Activated T-helper 2 cell treated with anti-CD3 and anti-CD28 coated beads, Interferon-gamma antibody, Interleukin-2, Interleukin-4, amounts not matched to agents 10 μg/mL and 5 μg/mL and 100 μg/mL, durations not matched to agents 14 hours and 24 hours and 36 hours (primary cell): ENCODE measurements at regions not wholly inside any gene's neighbourhood (a gene's known extent, or its start where the extent isn't known, plus 50 kb on each side); places are given as distances from the start of the nearest gene placed in this dataset.
"Not testable (repeated sequence)": the region's sequence is repeated elsewhere in the genome, so short reads cannot be mapped to it uniquely, and the experiment has no call there.

Experiments used
- DNase-seq: peaks from one replicate; pipeline ENCODE4 v3.0.0; 2021; ENCODE audit warnings: low spot score
- H3K27ac Mint-ChIP-seq: one replicate; pipeline ENCODE4 v1.8.0; 2021; ENCODE audit warnings: mixed read lengths
- H3K27me3 Mint-ChIP-seq: one replicate; pipeline ENCODE4 v1.8.0; 2021; ENCODE audit warnings: low read depth, mixed read lengths
- H3K36me3 Mint-ChIP-seq: one replicate; pipeline ENCODE4 v1.8.0; 2021; ENCODE audit warnings: low read depth, mixed read lengths
- H3K4me1 Mint-ChIP-seq: one replicate; pipeline ENCODE4 v1.8.0; 2021; ENCODE audit warnings: low read depth, mixed read lengths
- H3K4me3 Mint-ChIP-seq: one replicate; pipeline ENCODE4 v1.8.0; 2021; ENCODE audit warnings: low read depth, mild to moderate bottlenecking, moderate library complexity, mixed read lengths
- H3K9me3 Mint-ChIP-seq: one replicate; pipeline ENCODE4 v1.8.0; 2021; ENCODE audit warnings: mixed read lengths
- intact Hi-C: fragments of 100-400 bp; cut with micrococcal nuclease; formaldehyde crosslinking; loops from one replicate; pipeline ENCODE4 v1.15.1; 2023

DNA sequence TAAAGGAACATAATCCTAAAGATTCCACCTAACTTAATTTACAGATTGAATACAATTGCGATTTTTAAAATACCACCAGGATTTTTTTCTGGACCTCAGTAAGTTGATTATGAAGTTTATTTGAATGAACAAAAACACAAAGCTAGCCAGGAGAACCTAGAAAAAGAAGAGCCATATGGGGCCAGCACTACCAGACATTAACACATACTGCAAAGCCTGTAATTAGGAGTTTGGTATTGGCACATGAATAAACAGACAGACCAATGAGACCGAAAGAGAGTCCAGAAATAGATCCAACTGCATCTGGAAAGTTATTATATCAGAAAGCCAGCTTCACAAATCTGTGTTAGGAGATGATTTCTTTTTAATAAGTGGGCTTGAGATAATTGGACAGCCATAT, 105.5 kb upstream of the CHST15 start:
- Mint-ChIP-seq H3K4me1 (no peaks in the 10 kb centered on the region), H3K9me3 (no peaks in the 10 kb centered on the region), H3K36me3 (no peaks in the 10 kb centered on the region), H3K27me3 (peaks cover 4% of the 10 kb centered on the region), H3K27ac (no peak overlapping the region), H3K4me3 (no peak overlapping the region)
- no peak for DNase-seq
- intact Hi-C loops = no loop called here

DNA sequence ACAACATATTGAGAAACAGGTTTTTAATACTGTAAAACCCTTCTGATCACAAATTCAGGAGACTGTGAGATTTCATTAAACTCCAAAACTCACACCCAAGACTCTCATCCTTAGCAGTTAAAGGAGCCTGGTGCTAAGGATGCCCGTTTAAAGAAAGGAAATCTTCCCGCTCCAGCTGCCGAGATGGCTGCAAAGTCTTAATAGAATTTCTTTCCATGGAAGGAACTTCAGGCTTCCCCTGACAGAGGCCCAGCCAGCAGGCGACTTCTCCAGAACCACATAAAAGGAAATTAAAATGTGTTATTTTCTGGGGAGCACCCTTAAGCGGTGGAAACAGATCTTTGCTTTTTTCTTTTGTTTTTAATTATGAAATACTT, 104.7 kb upstream of the CHST15 start:
- Mint-ChIP-seq H3K36me3 (no peaks in the 10 kb centered on the region), H3K4me3 (no peak overlapping the region), H3K9me3 (no peaks in the 10 kb centered on the region), H3K27me3 (peaks cover 4% of the 10 kb centered on the region), H3K4me1 (no peaks in the 10 kb centered on the region), H3K27ac (no peak overlapping the region)
- no peak for DNase-seq
- intact Hi-C loops = no loop called here

- Mint-ChIP-seq H3K9me3 (no peaks in the 10 kb centered on the region), H3K36me3 (no peaks in the 10 kb centered on the region), H3K4me1 (no peaks in the 10 kb centered on the region), H3K27ac (no peak overlapping the region), H3K27me3 (peaks cover 4% of the 10 kb centered on the region), H3K4me3 (no peak overlapping the region)
- no peak for DNase-seq
- intact Hi-C loops = no loop called here
Observed at GRCh38 chr10:124197371-124198124, 104.2 kb upstream of the CHST15 start.

DNA sequence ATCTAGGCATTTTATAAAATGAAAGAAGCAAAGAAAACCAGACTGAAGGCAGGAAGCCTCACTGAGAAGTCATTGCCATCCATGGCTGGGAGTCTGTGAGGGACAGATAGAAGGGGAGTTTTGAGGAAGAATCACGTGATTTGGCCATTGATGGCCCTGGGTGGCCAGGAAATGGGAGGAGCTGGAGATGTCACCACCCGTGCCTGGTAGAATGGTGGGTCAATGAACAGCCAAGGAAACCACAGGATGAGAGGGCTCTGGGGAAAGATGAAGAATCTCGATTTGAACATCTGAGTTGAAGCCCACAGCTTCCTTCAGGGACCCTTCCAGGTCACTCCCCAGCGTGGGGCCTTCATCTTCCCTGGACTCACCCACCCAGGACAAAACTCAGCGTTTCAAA, 103.3 kb upstream of the CHST15 start:
- Mint-ChIP-seq H3K4me1 (no peaks in the 10 kb centered on the region), H3K4me3 (no peak overlapping the region)

DNA sequence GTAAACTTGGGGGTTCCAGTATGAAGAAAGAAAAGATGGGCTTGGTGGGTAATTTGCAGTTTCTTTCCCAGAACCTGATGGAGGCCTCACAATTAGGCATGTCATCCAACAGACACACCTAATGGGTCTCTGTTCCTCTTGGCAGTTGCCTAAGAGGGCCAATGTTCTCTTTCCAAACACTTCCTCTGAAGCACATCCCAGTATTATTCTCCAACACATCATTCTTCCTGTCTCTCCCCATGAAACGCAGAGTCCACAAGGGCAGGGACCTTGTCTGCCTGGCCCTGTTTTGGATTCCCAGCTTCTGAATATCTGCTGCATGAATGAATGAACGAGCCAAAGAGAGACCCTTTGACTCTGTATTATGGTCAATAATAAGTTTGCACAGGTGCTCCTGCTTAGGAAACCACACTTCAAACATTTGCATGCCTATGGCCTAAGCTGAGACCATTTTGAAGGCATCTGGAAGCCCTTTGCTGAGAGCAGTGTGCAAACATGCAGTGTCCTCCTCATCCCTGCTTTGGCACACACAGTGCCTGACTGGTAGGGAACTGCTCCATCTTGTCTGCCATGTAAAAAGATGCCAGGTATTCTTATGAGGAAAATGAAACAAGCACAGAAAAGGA, 100.9 kb upstream of the CHST15 start:
- Mint-ChIP-seq H3K27me3 (peaks cover 19% of the 10 kb centered on the region), H3K27ac (no peak overlapping the region), H3K36me3 (no peaks in the 10 kb centered on the region), H3K9me3 (no peaks in the 10 kb centered on the region), H3K4me1 (no peaks in the 10 kb centered on the region), H3K4me3 (no peak overlapping the region)
- intact Hi-C loops = no loop called here
- DNase-seq = no peak

More for the DNA sequence above, 103.3 kb upstream of the CHST15 start:
- DNase-seq = no peak
- no peaks in the 10 kb centered on the region for H3K36me3 Mint-ChIP-seq
- H3K27me3 Mint-ChIP-seq = peaks cover 7% of the 10 kb centered on the region
- no peak overlapping the region for H3K27ac Mint-ChIP-seq
- H3K9me3 Mint-ChIP-seq = no peaks in the 10 kb centered on the region
- intact Hi-C loops = no loop called here

DNA sequence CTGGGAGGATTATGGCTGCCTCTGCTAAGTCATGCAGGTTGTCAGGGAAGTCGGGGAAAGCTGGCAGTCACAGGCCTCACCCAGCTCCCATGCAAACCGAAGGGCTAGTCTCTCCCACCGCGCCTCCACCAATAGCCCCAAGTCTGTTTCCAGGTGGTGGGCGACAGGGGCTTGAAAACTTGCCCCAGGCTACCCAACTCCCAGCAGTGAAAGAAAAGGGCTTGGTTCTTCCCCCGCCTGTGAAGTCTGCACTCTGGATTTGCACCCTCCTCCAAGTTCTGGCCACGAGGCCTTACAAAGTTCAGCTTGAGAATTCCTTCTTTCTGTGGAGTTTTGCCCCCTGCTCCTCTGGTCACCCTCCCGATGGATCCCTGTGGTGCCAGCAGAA, 99.9 kb upstream of the CHST15 start:
- intact Hi-C loops = no loop called here
- Mint-ChIP-seq H3K9me3 (no peaks in the 10 kb centered on the region), H3K4me1 (no peaks in the 10 kb centered on the region)

DNA sequence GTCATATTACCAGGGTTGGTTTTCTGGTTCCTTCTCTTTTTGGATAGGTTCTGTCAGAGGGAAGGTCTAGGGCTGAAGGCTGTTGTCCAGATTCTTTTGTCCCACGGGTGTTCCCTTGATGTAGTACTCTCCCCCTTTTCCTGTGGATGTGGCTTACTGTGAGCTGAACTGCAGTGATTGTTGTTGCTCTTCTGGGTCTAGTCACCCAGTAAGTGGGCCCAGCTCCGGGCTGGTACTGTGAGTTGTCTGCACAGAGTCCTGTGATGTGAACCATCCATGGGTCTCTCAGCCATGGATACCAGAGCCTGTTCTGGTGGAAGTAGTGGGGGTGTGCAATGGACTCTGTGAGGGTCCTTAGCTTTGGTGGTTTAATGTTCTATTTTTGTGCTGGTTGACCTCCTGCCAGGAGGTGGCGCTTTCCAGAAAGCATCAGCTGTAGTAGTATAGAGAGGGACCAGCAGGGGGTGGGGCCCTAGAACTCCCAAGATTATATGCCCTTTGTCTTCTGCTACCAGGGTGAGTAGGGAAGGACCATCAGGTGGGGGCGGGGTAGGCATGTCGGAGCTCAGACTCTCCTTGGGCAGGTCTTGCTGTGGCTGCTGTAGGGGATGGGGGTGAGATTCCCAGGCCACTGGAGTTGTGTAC, 99.4 kb upstream of the CHST15 start:
- peaks cover 21% of the 10 kb centered on the region for H3K27me3 Mint-ChIP-seq
- H3K27ac Mint-ChIP-seq, H3K36me3 Mint-ChIP-seq, DNase-seq, H3K4me1 Mint-ChIP-seq, intact Hi-C loops, H3K4me3 Mint-ChIP-seq, H3K9me3 Mint-ChIP-seq: not testable (repeated sequence)

More for the DNA sequence above, 99.9 kb upstream of the CHST15 start:
- no peak for DNase-seq
- no peak overlapping the region for H3K4me3 Mint-ChIP-seq
- H3K27ac Mint-ChIP-seq = no peak overlapping the region
- peaks cover 21% of the 10 kb centered on the region for H3K27me3 Mint-ChIP-seq
- H3K36me3 Mint-ChIP-seq = no peaks in the 10 kb centered on the region

DNA sequence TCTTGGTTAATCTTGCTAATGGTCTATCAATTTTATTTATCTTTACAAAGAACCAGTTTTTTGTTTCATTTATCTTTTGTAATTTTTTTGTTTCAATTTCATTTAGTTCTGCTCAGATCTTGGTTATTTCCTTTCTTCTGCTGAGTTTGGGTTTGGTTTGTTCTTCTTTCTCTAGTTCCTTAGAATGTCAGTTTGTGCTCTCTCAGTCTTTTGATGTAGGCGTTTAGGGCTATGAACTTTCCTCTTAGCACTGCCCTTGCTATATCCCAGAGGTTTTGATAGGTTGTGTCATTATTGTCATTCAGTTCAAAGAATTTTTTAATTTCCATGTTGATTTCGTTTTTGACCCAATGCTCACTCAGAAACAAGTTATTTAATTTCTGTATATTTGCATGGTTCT, 97.1 kb upstream of the CHST15 start:
- H3K27ac Mint-ChIP-seq, H3K9me3 Mint-ChIP-seq, DNase-seq, H3K36me3 Mint-ChIP-seq, intact Hi-C loops, H3K4me3 Mint-ChIP-seq, H3K4me1 Mint-ChIP-seq: not testable (repeated sequence)
- peaks cover 21% of the 10 kb centered on the region for H3K27me3 Mint-ChIP-seq

DNA sequence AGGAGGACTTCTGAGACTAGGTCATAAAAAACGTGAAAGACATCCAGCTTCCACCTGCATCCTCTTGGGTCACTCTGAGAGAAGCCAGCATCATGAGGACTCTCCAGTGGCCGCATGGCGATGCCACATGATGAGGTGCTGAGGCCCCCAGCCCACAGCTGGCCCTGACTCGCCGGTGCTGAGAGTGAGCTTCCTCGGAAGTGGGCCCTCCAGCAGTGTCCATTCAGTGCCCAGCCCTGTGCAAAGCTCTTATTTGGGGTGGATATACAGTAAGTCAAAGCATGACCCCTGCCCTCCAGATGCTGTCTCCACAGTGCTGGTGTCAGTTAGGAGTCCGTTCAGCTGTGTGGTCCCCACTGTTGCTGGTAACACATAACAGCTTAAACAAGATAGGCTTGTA, 93.6 kb upstream of the CHST15 start:
- no peak overlapping the region for H3K4me3 Mint-ChIP-seq
- intact Hi-C loops = no loop called here
- H3K27me3 Mint-ChIP-seq = peaks cover 21% of the 10 kb centered on the region
- H3K36me3 Mint-ChIP-seq = no peaks in the 10 kb centered on the region
- no peak overlapping the region for H3K27ac Mint-ChIP-seq
- no peaks in the 10 kb centered on the region for H3K9me3 Mint-ChIP-seq
- no peaks in the 10 kb centered on the region for H3K4me1 Mint-ChIP-seq
- no peak for DNase-seq

GRCh38 chr10:124185084-124185483, 91.7 kb upstream of the CHST15 start:
- Mint-ChIP-seq H3K36me3 (no peaks in the 10 kb centered on the region), H3K27ac (no peak overlapping the region), H3K4me1 (peaks cover 9% of the 10 kb centered on the region), H3K9me3 (no peaks in the 10 kb centered on the region), H3K4me3 (no peak overlapping the region), H3K27me3 (peaks cover 8% of the 10 kb centered on the region)
- intact Hi-C loops = no loop called here
- no peak for DNase-seq

DNA sequence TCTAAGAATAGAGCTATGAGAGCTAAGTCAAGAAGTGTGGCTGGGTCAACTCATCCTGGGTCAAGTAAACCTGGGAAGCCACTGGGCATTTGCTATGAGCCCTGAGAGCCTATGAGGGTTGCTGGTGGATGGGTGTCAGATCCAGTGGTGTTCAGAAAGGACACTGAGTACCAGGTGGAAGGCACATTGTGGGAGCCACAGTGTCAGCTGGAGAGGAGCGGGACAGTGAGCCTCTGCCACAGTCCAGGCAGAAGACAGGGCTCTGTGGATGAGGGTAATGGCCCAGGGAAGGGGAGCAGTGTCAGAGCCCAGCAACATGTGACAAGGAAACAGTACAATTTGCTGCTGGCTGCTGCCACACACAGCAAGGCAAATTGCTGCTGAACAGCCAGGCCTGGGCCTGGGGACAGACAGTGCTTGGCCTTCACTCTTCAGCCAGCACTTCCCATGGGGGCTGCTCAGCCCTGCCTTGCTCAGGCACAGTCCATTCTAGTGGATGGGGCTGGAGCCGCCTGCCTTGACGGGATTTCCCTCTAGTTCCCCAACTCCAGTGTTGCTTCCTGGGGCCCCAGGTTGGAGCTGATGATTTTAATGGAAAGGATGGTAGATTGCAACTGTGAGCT, 90.9 kb upstream of the CHST15 start:
- intact Hi-C loops = no loop called here
- H3K36me3 Mint-ChIP-seq = no peaks in the 10 kb centered on the region
- DNase-seq = no peak
- H3K27ac Mint-ChIP-seq = no peak overlapping the region
- H3K9me3 Mint-ChIP-seq = no peaks in the 10 kb centered on the region
- peaks cover 4% of the 10 kb centered on the region for H3K27me3 Mint-ChIP-seq
- peaks cover 9% of the 10 kb centered on the region for H3K4me1 Mint-ChIP-seq
- no peak overlapping the region for H3K4me3 Mint-ChIP-seq

DNA sequence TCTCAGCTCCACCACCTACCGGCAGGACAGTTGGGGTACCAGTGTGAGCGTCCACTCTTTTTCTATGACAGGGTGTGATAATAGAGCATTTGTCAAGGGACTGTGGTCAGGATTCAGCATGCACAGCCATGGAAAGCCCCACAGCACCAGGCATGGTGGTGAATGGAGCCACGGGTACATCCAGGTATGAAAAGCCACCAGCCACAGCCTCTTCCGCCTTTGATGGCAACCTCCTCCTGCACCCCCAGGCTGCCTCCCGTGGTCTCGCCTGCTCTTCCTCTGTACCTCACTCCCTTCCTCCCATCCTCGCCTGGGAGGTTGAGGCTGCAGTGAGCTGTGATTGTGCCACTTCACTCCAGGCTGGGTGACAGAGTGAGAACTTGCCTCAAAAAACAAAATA, 90.2 kb upstream of the CHST15 start:
- no peak for DNase-seq
- Mint-ChIP-seq H3K36me3 (no peaks in the 10 kb centered on the region), H3K4me3 (no peak overlapping the region), H3K27me3 (no peaks in the 10 kb centered on the region), H3K9me3 (no peaks in the 10 kb centered on the region), H3K27ac (no peak overlapping the region), H3K4me1 (peaks cover 10% of the 10 kb centered on the region)
- intact Hi-C loops = no loop called here

GRCh38 chr10:124182088-124182541, 88.7 kb upstream of the CHST15 start:
- DNase-seq = no peak
- no peaks in the 10 kb centered on the region for H3K9me3 Mint-ChIP-seq
- intact Hi-C loops = no loop called here
- peaks cover 10% of the 10 kb centered on the region for H3K4me1 Mint-ChIP-seq
- no peak overlapping the region for H3K4me3 Mint-ChIP-seq
- no peaks in the 10 kb centered on the region for H3K36me3 Mint-ChIP-seq
- no peak overlapping the region for H3K27ac Mint-ChIP-seq
- H3K27me3 Mint-ChIP-seq = peaks cover 2% of the 10 kb centered on the region
